Suprapubic skin (tissue), 3 donors: ENCODE measurements at regions not wholly inside any gene's neighbourhood (a gene's known extent, or its start where the extent isn't known, plus 50 kb on each side); places are given as distances from the start of the nearest gene placed in this dataset.

Experiments used
- POLR2AphosphoS5 ChIP-seq, 3 donors: sonication (generic); formaldehyde crosslinking; IDR thresholded peaks; one replicate each; pipeline ENCODE4 v1.6.1; 2017; ENCODE audit warnings: antibody characterized with exemption in 3 of 3
- TF ChIP-seq, protein P1 (sequence below), 2 donors: fragments of 200-600 bp in 1 of 2; fragments of 450-650 bp in 1 of 2; sonication (generic) in 1 of 2; IDR thresholded peaks; one replicate each; pipeline ENCODE4 v1.5.1; 2016 to 2019; ENCODE audit warnings: antibody characterized with exemption in 2 of 2, mild to moderate bottlenecking in 1 of 2, moderate library complexity in 1 of 2

DNA sequence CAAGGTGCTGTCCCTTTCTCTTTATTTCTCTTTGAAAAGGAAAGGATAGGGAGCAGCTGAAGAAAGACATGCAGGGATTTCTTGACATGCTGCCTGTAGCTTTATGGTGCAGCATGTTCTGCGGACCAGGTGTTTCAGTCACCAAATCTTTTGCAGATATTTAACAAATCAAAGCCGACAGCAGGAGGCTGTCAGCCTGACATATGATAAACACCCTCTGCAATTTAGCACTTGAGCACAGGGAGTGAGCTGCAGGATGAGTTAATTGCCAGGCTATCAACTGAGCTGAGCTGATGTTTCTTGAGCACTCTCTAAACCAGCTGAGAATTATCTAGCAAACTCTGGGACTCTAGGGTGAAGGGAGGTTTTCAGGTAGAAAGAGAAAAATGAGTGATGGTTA, 212.8 kb upstream of the ATP10B start:
- TF ChIP-seq POLR2AphosphoS5 (IDR thresholded peaks at IDR 0.05): no peak
- TF ChIP-seq, protein P1, sequence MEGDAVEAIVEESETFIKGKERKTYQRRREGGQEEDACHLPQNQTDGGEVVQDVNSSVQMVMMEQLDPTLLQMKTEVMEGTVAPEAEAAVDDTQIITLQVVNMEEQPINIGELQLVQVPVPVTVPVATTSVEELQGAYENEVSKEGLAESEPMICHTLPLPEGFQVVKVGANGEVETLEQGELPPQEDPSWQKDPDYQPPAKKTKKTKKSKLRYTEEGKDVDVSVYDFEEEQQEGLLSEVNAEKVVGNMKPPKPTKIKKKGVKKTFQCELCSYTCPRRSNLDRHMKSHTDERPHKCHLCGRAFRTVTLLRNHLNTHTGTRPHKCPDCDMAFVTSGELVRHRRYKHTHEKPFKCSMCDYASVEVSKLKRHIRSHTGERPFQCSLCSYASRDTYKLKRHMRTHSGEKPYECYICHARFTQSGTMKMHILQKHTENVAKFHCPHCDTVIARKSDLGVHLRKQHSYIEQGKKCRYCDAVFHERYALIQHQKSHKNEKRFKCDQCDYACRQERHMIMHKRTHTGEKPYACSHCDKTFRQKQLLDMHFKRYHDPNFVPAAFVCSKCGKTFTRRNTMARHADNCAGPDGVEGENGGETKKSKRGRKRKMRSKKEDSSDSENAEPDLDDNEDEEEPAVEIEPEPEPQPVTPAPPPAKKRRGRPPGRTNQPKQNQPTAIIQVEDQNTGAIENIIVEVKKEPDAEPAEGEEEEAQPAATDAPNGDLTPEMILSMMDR (IDR thresholded peaks at IDR 0.05): no peak
